ENCODE measurements at regions not wholly inside any gene's neighbourhood (a gene's known extent, or its start where the extent isn't known, plus 50 kb on each side); places are given as distances from the start of the nearest gene placed in this dataset.

DNA sequence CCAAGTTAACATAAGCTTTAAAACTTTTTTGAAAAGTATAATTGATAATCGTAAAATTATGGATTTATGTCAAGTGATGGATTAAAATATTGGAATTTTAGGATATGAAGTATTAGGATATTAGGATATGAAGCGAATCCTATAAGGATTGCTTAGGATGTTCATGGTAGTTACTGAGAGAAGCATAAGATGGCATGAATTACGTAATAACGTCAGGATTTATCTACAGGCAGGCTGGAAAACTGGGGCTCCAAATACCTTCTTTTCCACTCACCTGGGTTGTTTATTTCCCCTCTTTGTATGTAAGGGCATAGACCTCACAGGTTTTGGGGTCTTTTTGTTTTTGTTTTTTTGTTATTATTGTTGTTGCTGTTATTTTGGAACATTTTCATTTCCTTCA lies 65.2 kb upstream of the TMEM33 start:
- no peak for TF ChIP-seq CTCF (IDR thresholded peaks at IDR 0.05; ENCODE audit: insufficient read depth, missing control alignments)
- DNase-seq (ENCODE audit: insufficient read length, low spot score) (no peak), FAIRE-seq (no peak)

GRCh38 chr4:41866799-41867677 lies 68.2 kb upstream of the TMEM33 start:
- FAIRE-seq = no peak
- DNase-seq (ENCODE audit: insufficient read length, low spot score) = no peak
- no peak for TF ChIP-seq CTCF (IDR thresholded peaks at IDR 0.05; ENCODE audit: insufficient read depth, missing control alignments)

DNA sequence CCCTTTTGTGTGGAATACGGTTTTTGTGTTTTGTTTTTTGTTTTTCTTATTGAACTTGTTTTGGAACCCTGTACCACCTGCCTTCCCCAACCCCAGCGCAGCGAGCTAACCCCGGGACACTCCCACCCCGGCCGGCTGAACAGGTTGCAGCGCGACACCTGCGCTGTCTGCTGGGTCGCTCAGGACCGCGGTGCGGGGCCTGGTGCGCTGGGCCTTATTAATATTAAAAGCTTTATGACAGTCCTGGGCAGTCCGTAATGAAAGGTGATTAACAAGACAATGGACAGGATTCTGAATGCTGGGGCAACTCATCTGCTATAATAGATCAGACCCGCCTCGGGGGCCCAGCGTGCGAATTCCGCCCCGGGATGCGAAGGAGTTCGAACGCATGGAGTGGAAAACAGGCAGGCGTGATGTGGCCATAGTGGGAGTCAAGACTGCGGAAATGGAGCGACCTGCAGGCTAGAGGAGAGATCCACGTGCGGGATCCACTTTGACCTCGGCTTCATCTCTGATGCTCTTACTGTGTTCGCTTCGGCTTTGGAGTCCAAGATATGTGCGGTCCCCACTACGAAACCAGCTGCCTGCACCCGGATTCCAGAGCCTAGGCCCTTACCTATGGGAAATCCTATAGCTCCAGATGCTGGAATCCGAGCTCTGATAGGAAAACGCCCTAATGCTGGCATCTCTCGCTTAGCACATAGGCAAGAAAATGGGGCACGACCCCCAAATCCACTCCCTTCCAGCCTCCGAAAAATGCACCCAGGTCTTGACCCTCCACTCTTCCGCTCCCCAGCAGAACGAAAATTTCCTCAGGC lies 69.0 kb upstream of the TMEM33 start:
- TF ChIP-seq CTCF (IDR thresholded peaks at IDR 0.05; ENCODE audit: insufficient read depth, missing control alignments) = no peak
- no peak for FAIRE-seq

GRCh38 chr4:41865306-41865980 lies 69.8 kb upstream of the TMEM33 start:
- no peak for DNase-seq (ENCODE audit: insufficient read length, low spot score)
- TF ChIP-seq CTCF (IDR thresholded peaks at IDR 0.05; ENCODE audit: insufficient read depth, missing control alignments) = no peak
- no peak for FAIRE-seq

More for the DNA sequence above, 69.0 kb upstream of the TMEM33 start:
- DNase-seq (ENCODE audit: insufficient read length, low spot score) = no peak

DNA sequence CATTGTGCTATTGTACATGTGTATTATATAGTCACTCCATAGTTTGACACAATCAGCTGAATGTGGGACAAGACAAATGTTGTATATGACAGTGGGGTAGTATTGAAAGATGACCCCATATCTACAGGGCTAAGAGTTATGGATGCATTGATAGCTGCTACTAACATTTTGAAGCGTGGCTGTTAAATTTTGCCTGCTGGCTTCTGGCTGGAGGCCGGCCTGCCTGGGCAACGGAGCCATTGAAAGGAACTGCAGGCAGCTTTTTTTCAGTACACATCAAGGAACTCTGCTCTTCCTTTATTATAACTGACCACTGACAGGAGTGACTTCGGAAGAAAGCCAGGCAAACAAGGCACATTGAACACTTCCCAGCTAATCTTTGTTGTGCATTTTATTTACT lies 76.1 kb upstream of the TMEM33 start:
- no peak for DNase-seq (ENCODE audit: insufficient read length, low spot score)
- no peak for FAIRE-seq
- no peak for TF ChIP-seq CTCF (IDR thresholded peaks at IDR 0.05; ENCODE audit: insufficient read depth, missing control alignments)

GRCh38 chr4:41857226-41857641 lies 78.0 kb upstream of the TMEM33 start:
- no peak for FAIRE-seq
- no peak for DNase-seq (ENCODE audit: insufficient read length, low spot score)
- no peak for TF ChIP-seq CTCF (IDR thresholded peaks at IDR 0.05; ENCODE audit: insufficient read depth, missing control alignments)
